Osteoblast (primary cell): ENCODE measurements at regions not wholly inside any gene's neighbourhood (a gene's known extent, or its start where the extent isn't known, plus 50 kb on each side); places are given as distances from the start of the nearest gene placed in this dataset.
A peak's percentile ranks its signal among the peaks of the same experiment; 100 is the strongest.

Source experiments
- DNase-seq: peaks from one replicate; pipeline ENCODE4 v3.0.0; 2011; ENCODE audit warnings: low spot score, mixed read lengths; ENCODE audit not compliant: insufficient read length; ENCODE audit errors: missing footprints
- H2AFZ ChIP-seq: 2 replicates; pipeline ENCODE4 v1.6.0; 2011; ENCODE audit warnings: mild to moderate bottlenecking, low read length
- H3K27ac ChIP-seq: 2 replicates; pipeline ENCODE4 v1.5.1; 2011; ENCODE audit warnings: mild to moderate bottlenecking, low read depth, low read length, moderate library complexity
- H3K27me3 ChIP-seq: 2 replicates; pipeline ENCODE4 v1.6.0; 2012; ENCODE audit warnings: mild to moderate bottlenecking, control low read depth, inconsistent platforms, low read length, moderate library complexity; ENCODE audit not compliant: insufficient read depth
- H3K36me3 ChIP-seq: 2 replicates; pipeline ENCODE4 v1.5.1; 2011; ENCODE audit warnings: mild to moderate bottlenecking, low read length, control low read depth, moderate library complexity; ENCODE audit not compliant: insufficient read depth
- H3K4me1 ChIP-seq: 2 replicates; pipeline ENCODE4 v1.5.1; 2011; ENCODE audit warnings: mild to moderate bottlenecking, low read length, control low read depth, moderate library complexity; ENCODE audit not compliant: insufficient read depth
- H3K4me2 ChIP-seq: 2 replicates; pipeline ENCODE4 v1.6.0; 2011; ENCODE audit warnings: mild to moderate bottlenecking, low read length; ENCODE audit not compliant: insufficient read depth
- H3K4me3 ChIP-seq: fragments of 200-600 bp; sonication (generic); 3 replicates; pipeline ENCODE4 v1.5.1; 2012; ENCODE audit warnings: mild to moderate bottlenecking, low read length, inconsistent platforms; ENCODE audit not compliant: insufficient read depth
- H3K79me2 ChIP-seq: 2 replicates; pipeline ENCODE4 v1.6.0; 2012; ENCODE audit warnings: mild to moderate bottlenecking, low read length, control low read depth, inconsistent platforms; ENCODE audit not compliant: insufficient read depth
- H3K9me3 ChIP-seq: 2 replicates; pipeline ENCODE4 v1.5.1; 2011; ENCODE audit warnings: low read depth, low read length, control low read depth
- H4K20me1 ChIP-seq: 2 replicates; pipeline ENCODE4 v1.6.0; 2012; ENCODE audit warnings: mild to moderate bottlenecking, low read length, control low read depth; ENCODE audit not compliant: insufficient read depth
- CTCF ChIP-seq: IDR thresholded peaks from 2 replicates; pipeline ENCODE4 v1.5.1; 2011; ENCODE audit warnings: mild to moderate bottlenecking, low read depth, low read length, moderate library complexity; ENCODE audit errors: extremely low read depth

DNA sequence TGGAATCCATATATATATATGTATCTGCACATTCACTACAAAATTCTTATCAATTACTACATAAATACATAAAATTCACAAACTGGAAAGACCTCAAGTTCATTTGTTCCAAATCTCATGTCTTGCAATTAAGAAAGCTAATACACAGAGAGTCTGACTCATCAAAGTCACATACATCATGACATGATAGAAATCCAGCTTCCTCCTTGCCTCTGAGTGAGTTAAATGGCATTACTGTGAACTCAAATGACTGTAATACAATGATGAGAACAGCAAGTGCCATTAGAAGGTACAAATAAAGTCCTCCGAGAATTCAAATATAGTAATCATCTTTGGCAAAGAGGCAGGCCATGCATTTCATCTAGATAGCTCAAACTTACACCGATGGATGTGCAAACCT lies 55.1 kb upstream of the AGTR1 start:
- H3K27ac ChIP-seq, result peak overlapping the region; percentile 78
- no peaks in the 10 kb centered on the region for H3K9me3 ChIP-seq
- H3K79me2 ChIP-seq, result no peaks in the 10 kb centered on the region
- peaks cover 21% of the 10 kb centered on the region for H3K4me1 ChIP-seq
- H3K4me2 ChIP-seq, result peak overlapping the region; percentile 45
- no peak for TF ChIP-seq CTCF
- H4K20me1 ChIP-seq, result no peaks in the 10 kb centered on the region
- DNase-seq, result no peak
- no peak overlapping the region for H2AFZ ChIP-seq
- H3K27me3 ChIP-seq, result no peaks in the 10 kb centered on the region
- no peaks in the 10 kb centered on the region for H3K36me3 ChIP-seq
- no peak overlapping the region for H3K4me3 ChIP-seq

GRCh38 chr3:148643389-148643840 lies 54.3 kb upstream of the AGTR1 start:
- Histone ChIP-seq H3K4me3 (no peak overlapping the region), H3K9me3 (no peaks in the 10 kb centered on the region), H4K20me1 (no peaks in the 10 kb centered on the region), H3K4me1 (peaks cover 27% of the 10 kb centered on the region), H3K27me3 (no peaks in the 10 kb centered on the region), H3K27ac (peak overlapping the region; percentile 78), H3K36me3 (no peaks in the 10 kb centered on the region), H3K4me2 (peak overlapping the region; percentile 45), H3K79me2 (no peaks in the 10 kb centered on the region), H2AFZ (peak overlapping the region; percentile 49)
- peak; percentile 36 for DNase-seq
- no peak for TF ChIP-seq CTCF

DNA sequence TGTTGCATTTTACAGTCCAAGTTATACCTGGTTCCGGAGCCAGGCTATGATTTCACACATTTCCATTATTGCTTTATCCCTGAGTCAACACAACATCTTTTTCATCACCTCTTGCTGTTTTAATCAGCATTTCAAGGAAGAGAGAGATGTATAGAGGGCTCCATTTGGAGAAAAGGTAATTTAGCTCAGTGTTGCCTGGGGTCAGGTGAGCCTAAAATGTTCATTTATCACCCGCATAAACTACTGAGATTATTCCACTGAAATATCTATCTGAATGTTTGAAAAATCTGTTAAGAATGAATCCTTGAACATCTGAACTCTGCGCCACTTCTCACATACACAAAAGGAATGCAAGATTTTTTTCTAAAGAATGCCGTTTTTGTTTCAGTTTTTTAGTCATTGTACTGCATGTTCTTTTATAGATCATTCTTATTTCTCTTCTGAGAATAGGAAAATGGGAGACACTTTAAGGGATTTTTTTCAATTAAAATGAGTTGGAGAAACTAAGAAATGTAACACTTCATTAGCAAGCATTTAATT lies 51.5 kb upstream of the AGTR1 start:
- Histone ChIP-seq H3K4me2 (no peak overlapping the region), H3K36me3 (no peaks in the 10 kb centered on the region), H3K4me1 (peaks cover 40% of the 10 kb centered on the region)

More for the DNA sequence above, 51.5 kb upstream of the AGTR1 start:
- Histone ChIP-seq H3K79me2 (no peaks in the 10 kb centered on the region), H3K27me3 (no peaks in the 10 kb centered on the region), H3K9me3 (no peaks in the 10 kb centered on the region), H2AFZ (no peak overlapping the region), H3K27ac (no peak overlapping the region), H3K4me3 (no peak overlapping the region), H4K20me1 (no peaks in the 10 kb centered on the region)
- no peak for TF ChIP-seq CTCF
- no peak for DNase-seq
